ENCODE measurements at regions not wholly inside any gene's neighbourhood (a gene's known extent, or its start where the extent isn't known, plus 50 kb on each side); places are given as distances from the start of the nearest gene placed in this dataset.

- no peak for DNase-seq
Observed at GRCh38 chr12:107560899-107561285, 124.7 kb upstream of the PWP1 start.

DNA sequence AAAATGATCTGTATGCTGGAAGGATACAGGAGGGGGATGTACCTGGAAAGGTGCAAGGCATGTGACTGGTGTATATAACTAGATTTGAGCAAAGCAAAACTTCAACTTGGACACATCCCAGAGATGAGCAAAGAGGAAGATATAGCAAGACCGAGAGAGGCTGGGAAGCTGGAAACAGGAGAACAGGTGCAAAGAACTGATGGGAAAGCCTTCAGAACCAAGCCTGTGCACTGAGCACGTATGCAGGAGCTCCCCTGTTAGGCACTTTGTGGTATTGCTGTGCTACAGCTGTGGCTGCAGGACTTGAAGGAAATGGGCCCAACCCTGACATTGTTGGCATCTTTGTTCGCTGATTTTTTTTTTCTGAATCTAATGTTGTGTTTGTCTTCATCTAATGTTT, 120.7 kb upstream of the PWP1 start:
- no peak for DNase-seq

DNA sequence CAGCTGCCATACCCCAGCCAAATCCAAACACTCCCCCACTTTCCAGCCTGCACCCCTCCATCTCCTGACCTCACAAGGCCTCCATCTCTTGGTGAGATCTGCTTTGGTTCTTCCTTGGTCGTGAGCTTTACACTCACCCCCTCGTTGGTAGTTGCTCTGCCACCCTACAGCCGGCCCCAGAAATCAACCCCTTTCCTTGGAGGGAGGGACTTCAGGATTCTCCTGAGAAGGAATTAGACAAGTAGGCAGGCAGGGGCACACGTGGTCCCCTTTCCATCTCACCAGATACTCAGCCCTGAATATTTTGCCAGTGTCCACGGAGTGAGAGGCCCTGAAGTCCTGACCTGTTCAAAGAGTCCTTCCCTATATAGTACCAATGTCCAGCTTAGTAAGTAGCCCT, 120.0 kb upstream of the PWP1 start:
- no peak for DNase-seq

- DNase-seq, result no peak
Observed at GRCh38 chr12:107567876-107568619, 117.6 kb upstream of the PWP1 start.

GRCh38 chr12:107568718-107569117, 116.9 kb upstream of the PWP1 start:
- no peak for DNase-seq

DNA sequence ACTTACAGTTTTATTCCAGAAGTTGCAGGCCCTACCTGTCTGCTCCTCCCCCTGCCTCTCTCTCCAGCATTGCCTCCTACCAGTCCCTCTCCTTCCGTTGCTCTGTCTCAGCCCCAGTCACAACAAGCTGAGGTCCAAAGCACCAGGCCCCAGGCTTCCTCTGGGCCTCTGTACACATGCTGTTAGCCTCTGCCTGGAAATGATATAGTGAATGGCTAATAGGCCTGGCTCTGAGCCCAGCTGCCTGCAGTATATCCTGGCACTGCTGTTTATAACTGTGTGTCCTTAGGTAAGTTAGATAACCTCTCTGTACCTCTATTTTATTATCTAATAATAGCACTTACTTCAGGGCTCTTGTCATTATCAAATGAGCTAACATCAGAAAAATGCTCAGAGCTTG, 114.9 kb upstream of the PWP1 start:
- no peak for DNase-seq

DNA sequence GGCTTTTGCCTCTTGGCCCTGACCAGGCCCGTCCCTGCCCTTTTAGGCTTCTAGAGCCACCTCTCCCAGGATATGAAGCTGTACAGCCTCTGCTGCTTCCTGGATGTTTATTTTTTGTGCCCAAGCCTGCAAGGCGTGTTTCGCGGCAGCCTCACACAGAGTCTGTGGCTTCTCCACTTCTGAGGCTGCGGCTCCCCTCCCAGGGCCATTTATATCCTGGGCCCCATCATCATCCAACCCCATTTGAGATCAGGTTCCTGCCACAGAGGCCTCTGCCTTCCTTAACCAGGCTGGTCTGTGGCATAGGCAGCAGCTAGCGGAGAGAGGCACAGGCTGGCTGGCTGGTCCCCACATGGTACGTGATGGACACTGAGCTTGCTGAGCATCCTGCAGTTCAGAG, 114.1 kb upstream of the PWP1 start:
- no peak for DNase-seq

DNA sequence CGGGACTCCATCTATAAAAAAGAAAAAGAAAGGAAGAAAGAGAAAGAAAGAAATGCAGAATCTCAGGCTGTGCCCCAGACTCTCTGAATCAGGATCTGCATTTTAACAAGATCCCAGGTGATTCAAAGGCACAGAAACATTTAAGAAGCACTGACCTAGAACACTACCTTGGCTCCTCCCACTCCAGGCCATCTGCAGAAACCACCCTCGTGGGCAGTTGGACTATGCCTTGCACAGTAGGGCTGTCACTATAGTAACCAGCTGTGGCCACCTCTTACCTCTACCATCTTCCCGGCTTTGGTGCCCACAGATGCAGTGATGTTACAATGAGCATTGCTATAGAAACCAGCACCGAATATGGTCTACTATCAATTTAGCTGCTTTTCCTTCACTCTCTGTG, 110.9 kb upstream of the PWP1 start:
- no peak for DNase-seq

DNA sequence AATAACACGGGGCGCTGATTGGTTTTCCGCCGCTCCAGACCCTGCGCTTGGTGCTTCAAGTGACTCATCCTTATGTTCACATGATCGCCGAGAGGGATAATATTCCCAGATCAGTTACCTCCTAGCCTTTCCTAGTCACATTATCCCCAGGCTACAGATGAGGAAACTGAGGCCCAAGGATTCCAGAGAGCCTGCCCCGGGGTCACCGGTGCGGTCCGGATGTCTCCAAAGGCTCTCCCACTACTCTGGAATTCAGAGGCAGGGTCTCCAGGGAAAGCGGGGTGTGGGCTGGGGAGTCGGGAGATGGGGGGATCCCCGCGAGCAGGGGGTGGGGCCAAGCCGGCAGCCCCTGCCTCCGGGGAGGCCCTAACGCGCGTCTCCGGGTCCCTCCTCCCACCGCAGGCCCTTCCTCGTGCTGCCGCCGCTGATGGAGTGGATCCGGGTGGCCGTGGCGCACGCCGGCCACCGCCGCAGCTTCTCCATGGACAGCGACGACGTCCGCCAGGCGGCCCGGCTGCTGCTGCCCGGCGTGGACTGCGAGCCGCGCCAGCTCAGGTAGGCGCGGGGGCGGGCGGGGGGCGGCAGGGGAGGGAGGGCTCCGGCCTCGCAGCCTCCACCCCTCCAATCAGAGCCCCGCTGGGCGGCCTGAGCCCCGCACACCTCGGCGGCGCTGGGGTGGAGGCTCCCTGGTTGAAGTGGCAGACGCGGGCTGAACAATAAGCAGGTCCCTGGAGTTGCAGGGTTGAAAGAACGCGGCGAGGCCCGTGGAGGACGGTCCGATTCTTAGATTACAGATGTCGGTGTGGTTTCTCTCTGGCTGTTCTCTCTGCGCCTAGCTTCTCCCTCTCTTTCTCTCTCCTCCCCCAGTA, 104.6 kb upstream of the PWP1 start:
- DNase-seq, result no peak

DNA sequence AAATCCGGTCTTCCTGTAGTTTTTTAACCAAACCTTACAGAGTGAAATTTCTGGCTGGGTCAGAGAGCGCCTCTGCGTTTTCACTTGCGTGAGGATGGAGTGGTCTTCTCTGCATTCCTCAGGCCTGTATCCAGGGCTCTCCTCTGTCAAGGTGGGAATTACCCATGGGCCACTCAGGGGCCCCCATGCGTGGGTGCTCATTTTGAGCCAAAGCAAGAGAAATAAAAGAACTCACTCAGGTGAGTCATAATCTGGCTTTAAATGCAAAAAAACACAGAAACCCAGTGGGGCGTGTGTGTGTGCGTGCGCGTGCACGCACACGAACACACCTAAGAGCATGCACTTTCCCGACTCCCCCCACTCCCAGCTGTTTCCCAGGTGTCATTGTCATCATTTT, 104.0 kb upstream of the PWP1 start:
- DNase-seq, result no peak

- DNase-seq, result no peak
Observed at GRCh38 chr12:107583551-107583950, 102.0 kb upstream of the PWP1 start.

DNA sequence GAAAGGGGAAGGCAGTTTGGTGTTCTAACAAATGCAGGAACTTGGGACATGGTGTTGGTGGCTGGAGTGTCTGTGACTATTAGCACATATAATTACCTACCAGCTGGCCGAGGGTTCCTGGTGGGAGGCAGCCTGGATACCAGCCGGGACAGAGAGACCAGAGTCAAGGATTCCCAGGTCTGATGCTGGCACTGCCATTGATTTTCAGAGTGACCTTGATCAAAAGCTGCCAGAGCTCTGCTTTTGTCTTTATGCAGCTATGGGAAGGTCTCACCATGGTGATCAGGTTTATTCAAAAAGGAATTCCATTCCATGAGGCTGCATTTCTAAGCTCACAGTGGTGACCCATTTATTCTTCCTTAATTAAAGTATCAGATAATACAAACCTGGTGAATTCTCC, 101.0 kb upstream of the PWP1 start:
- no peak for DNase-seq

DNA sequence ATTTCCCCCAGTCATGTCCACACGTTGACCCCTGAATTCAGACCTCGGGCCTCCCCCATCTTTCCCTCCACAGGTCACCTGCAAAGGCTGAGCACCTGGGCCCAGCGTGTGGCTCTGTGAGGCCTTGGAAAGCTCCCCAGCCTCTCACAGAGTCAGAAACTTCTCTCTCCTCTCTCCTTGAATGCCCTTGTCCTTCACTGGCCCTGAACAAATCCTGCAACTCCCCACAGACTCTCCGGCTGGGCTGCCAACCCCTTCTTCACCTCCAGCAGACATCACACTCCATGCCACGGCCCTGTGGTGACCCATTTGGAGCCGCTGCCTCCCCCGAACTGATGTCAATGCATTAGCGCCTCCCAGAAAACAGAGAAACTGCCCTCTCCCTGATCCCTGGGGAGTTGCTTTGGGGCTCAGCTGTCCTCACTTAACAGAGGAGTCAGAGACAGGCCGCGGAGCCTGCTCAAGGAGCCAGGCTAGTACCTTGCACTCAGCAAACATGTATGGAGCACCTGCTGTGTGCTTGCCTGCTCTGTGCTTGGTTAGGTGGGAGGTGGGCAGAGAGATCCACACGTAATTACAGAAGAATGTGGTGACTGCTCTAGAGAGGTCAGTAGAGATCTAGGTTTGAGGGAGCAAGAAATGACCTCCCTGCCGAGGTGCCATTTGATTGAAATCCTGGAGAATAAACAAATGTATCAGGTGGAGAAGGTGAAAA, 99.2 kb upstream of the PWP1 start:
- no peak for DNase-seq

- DNase-seq, result no peak
Observed at GRCh38 chr12:107590413-107590812, 95.2 kb upstream of the PWP1 start.

DNA sequence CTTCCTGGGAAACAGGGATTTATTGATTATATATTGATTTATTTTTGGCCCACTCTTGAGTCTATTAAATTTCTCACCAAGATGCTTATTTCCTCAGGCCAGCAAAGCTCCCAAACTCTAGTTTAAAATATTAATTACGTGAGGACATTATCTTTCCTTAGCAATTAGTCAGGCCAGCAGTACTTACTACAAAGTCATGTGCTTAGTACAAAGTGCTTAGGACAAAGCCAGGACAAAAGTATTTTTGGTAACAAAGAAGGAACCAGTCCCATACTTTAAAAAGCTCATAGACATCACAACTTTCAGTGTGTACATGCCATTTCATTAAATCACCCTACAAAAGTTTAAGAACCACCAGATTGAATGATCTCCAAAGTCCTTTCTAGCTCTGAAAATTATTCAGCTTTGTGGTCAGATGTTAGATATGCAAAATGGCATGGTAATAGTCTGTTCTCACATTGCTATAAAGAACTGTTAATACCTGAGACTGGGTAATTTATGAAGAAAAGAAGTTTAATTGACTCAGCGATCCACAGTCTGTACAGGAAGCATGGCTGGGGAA, 94.7 kb upstream of the PWP1 start:
- DNase-seq, result no peak

- DNase-seq, result no peak
Observed at GRCh38 chr12:107593713-107594381, 91.8 kb upstream of the PWP1 start.

- no peak for DNase-seq
Observed at GRCh38 chr12:107594995-107595394, 90.6 kb upstream of the PWP1 start.

- no peak for DNase-seq
Observed at GRCh38 chr12:107597695-107598410, 87.7 kb upstream of the PWP1 start.

DNA sequence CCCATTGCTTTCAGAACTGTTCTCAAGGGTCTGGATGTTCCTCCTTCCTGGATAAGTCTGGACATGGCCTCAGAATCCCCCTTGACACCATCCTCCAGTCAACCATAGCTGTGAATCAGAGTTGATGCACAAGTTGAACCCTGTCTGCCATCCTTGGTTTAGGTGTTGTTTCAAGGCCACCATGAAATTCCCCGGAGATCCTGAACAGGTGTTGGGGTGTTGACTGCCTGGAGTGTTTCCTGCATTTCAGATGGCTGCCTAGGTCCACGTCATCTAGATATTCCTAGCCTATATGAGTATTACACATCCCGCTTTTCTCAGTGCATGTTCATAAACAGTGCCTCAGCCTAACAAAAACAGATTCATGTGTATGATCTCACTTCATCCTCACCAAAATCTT, 86.7 kb upstream of the PWP1 start:
- no peak for DNase-seq

DNA sequence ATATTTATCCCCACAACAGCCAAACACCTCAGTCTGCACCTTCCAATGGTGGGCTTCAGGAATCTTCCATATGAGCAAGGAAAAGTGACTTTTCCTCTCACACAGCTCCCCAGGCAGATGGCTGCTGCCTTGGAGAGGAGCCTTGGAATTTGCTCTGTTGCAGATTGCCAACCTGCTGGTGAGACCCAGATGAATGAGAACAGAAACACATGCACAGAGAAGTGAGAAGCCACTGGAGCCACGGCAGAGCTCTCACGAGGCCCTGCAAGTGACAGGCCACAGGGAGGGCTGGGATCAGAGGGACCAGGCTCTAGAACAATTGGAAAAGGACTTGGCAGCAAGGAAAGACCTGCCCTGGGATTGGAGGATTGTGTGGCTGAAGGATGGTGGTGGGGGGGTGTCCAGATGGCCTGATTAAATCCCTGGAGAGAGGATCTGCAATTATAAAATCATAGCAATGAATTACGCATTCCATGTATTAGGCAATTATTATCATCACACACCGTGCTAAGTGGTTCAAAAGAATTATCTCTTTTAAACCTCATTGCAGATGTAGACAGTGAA, 84.9 kb upstream of the PWP1 start:
- DNase-seq, result no peak

GRCh38 chr12:107602446-107602845, 83.2 kb upstream of the PWP1 start:
- no peak for DNase-seq

DNA sequence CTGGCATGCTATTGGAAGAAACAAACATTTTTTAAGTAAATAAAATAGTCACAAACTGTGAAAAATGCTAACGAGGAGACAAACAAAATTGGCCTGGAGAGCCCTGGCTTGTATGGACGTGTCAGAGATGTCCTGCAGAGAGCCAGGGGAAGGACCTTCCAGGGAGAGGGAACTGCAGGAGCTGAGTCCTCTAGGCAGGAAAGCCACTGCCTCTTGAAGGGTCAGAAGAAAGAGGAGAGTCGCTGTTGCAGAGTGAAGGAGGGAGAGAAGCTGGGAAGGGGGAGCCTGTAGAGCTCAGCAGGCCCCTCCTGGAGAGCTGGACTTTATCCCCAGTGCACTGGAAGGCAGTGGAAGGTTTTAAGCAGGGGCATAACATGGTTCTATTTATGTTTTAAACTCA, 80.3 kb upstream of the PWP1 start:
- no peak for DNase-seq
